ENCODE measurements at regions not wholly inside any gene's neighbourhood (a gene's known extent, or its start where the extent isn't known, plus 50 kb on each side); places are given as distances from the start of the nearest gene placed in this dataset.

- TF ChIP-seq POLR2A (IDR thresholded peaks at IDR 0.05; ENCODE audit: low read depth, low read length), result no peak
- TF ChIP-seq MAX (IDR thresholded peaks at IDR 0.05; ENCODE audit: insufficient read depth, insufficient read length), result no peak
- TF ChIP-seq EZH2 (IDR thresholded peaks at IDR 0.05; ENCODE audit: borderline replicate concordance, low read depth, low read length, severe bottlenecking), result no peak
- no peak for TF ChIP-seq CTCF (IDR thresholded peaks at IDR 0.05; ENCODE audit: extremely low read depth in 1 of 2, insufficient read depth in 1 of 2, low read depth in 1 of 2, low read length in 2 of 2)
- TF ChIP-seq JUN (IDR thresholded peaks at IDR 0.05; ENCODE audit: borderline replicate concordance, insufficient read depth, insufficient read length, low read depth), result no peak
- TF ChIP-seq FOS (IDR thresholded peaks at IDR 0.05; ENCODE audit: borderline replicate concordance, insufficient read depth, low read length), result no peak
- TF ChIP-seq GATA2 (IDR thresholded peaks at IDR 0.05; ENCODE audit: insufficient read depth, insufficient read length, low read depth, low read length), result no peak
- no peak for TF ChIP-seq MYC (IDR thresholded peaks at IDR 0.05; ENCODE audit: low read depth, low read length)
- TF ChIP-seq POLR2AphosphoS5 (IDR thresholded peaks at IDR 0.05; ENCODE audit: insufficient read depth, low read depth, low read length), result no peak
- Histone ChIP-seq H3K27me3 (ENCODE audit: control insufficient read depth in 2 of 2, insufficient read depth in 2 of 2, low read length in 2 of 2) (no peaks in the 10 kb centered on the region), H2AFZ (ENCODE audit: low read depth, low read length) (no peak overlapping the region), H3K79me2 (ENCODE audit: control insufficient read depth, insufficient read depth, low read length) (no peaks in the 10 kb centered on the region), H3K9ac (replicated peaks; ENCODE audit: extremely low read depth, insufficient read depth, low read length) (no peak overlapping the region), H3K4me3 (replicated peaks in 1 of 3; ENCODE audit: insufficient read depth in 1 of 3, low read depth in 1 of 3, low read length in 3 of 3) (no peak overlapping the region), H3K4me2 (ENCODE audit: insufficient read depth, low read length) (no peak overlapping the region), H3K9me3 (replicated peaks; ENCODE audit: control insufficient read depth, insufficient read depth, low read length) (no peaks in the 10 kb centered on the region), H3K27ac (ENCODE audit: insufficient read depth, low read depth, low read length) (no peak overlapping the region), H4K20me1 (replicated peaks; ENCODE audit: control insufficient read depth, extremely low read depth, insufficient read depth, low read length) (no peaks in the 10 kb centered on the region), H3K9me1 (replicated peaks; ENCODE audit: control insufficient read depth, extremely low read depth, insufficient read depth, low read length) (no peaks in the 10 kb centered on the region), H3K4me1 (ENCODE audit: control insufficient read depth, extremely low read depth, insufficient read depth, low read length) (no peaks in the 10 kb centered on the region), H3K36me3 (ENCODE audit: control insufficient read depth in 2 of 2, extremely low read depth in 1 of 2, insufficient read depth in 2 of 2, low read length in 2 of 2) (no peaks in the 10 kb centered on the region)
- no peak for DNase-seq (ENCODE audit: low read depth, low spot score)
- no TSS peak for BruUV-seq (replicated peaks)
- CTCF ChIA-PET, result no interaction called here
- dilution Hi-C loops (cut with MboI; ENCODE audit: extremely low pct_ligation_motif_present, low sequenced_read_pairs) (no loop called here), intact Hi-C loops (cut with micrococcal nuclease) (no loop called here)
- POLR2A ChIA-PET, result no interaction called here
- no peak for FAIRE-seq
Observed at GRCh38 chr15:31272558-31273257, 53.9 kb upstream of the KLF13 start.
